ENCODE measurements at regions not wholly inside any gene's neighbourhood (a gene's known extent, or its start where the extent isn't known, plus 50 kb on each side); places are given as distances from the start of the nearest gene placed in this dataset.
"Not testable (repeated sequence)": the region's sequence is repeated elsewhere in the genome, so short reads cannot be mapped to it uniquely, and the experiment has no call there.

DNA sequence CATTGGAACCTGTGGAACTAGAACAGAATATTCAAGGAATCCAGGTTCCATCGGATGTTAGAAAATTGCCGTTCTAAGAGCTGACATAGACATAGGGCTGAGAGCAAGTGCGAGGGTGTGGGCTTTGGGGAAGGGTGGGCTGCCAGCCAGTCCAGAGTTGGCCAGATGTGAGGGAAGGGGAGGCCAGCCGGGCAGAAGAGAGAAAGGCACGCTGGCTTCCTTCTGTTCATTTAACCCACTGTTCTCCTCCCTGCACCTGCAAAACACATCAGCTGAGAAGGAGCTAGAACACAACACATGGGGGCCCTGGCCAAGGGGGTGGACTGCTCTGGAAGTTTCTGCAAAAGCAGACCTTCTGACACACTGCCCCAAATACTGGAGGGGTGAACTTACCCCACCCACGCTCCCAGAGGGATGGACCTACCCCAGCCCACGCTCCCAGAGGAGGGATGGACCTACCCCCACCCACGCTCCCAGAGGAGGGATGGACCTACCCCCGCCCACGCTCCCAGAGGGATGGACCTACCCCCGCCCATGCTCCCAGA lies 98.0 kb downstream of the SHANK2 start:
- Histone ChIP-seq H3K36me3 (no peaks in the 10 kb centered on the region), H3K27ac (no peak overlapping the region), H3K9me3 (peaks cover 0 to 13% (median 0%) of the 10 kb centered on the region in 3 donors), H3K4me1 (no peaks in the 10 kb centered on the region), H3K4me3 (no peak overlapping the region), H3K27me3 (peaks cover 45% of the 10 kb centered on the region)
- 60 to 92% methylated on average over 2 to 5 of the region's 11 CpGs for WGBS, 2 donors (ENCODE audit: low coverage in 1 of 2)
- TF ChIP-seq CTCF (IDR thresholded peaks at IDR 0.05) (no peak), EP300 (IDR thresholded peaks at IDR 0.05) (no peak), POLR2A (IDR thresholded peaks at IDR 0.05) (no peak), POLR2AphosphoS5 (IDR thresholded peaks at IDR 0.05) (no peak)
- ATAC-seq = no peak

DNA sequence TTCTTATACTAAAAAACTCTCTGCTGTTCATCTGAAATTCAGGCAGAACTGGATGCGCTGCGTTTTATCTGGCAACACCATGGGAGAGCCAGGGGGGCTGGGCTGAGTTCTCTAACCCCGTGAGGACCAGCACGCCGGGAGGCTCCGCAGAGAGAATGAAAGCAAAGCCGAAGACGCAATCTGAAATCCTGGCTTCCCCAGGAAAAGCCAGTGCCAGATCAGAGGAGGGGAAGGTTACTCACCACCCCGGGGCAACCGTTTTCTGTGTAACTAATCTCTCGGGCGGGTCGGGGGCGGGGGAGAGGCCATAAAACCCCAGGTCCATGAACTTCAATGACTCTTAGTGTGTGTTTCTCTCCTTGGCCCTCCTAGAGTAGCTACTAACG lies 99.4 kb downstream of the SHANK2 start:
- H3K27me3 ChIP-seq = peaks cover 45% of the 10 kb centered on the region
- no peaks in the 10 kb centered on the region for H3K4me1 ChIP-seq
- H3K27ac ChIP-seq = no peak overlapping the region
- ATAC-seq = no peak
- no peaks in the 10 kb centered on the region for H3K36me3 ChIP-seq
- H3K9me3 ChIP-seq = peaks cover 0 to 3% (median 0%) of the 10 kb centered on the region in 3 donors
- H3K4me3 ChIP-seq = no peak overlapping the region
- TF ChIP-seq EP300 (IDR thresholded peaks at IDR 0.05) = no peak
- no peak for TF ChIP-seq POLR2A (IDR thresholded peaks at IDR 0.05)
- TF ChIP-seq POLR2AphosphoS5 (IDR thresholded peaks at IDR 0.05) = no peak
- no peak for TF ChIP-seq CTCF (IDR thresholded peaks at IDR 0.05)
- 0% methylated on average over 2 to 13 of the region's 15 CpGs for WGBS, 2 donors (ENCODE audit: low coverage in 1 of 2)

DNA sequence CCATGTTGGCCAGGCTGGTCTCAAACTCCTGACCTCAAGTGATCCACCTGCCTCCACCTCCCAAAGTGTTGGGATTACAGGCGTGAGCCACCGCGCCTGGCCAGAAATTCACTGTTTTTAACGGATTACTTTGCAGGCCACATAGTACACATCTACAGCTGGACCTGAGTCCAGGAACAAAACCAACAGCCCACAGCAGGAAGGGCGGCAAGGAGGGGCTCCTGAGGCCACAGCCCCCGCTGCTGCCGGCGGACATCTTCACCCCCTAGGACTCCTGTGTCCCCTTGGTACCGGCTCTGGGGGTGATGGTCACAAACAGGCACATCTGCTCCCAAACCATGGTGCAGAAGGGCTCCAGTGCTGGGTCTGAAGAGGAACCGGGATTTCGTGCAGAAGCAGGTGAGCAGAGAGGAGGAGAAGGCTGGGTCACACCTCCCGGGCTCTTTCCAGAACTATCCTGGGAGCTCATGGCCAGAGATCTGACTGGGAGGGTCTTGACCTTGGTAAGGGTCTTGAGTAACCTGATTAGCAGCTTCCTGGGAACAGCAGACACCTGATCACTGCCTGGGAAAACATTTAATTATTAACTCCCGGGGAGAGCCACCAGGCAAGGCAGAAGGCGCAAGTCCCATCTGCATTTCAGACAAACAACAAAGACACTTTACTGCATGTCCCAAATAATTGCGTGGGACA lies 99.9 kb downstream of the SHANK2 start:
- H3K36me3 ChIP-seq, H3K27ac ChIP-seq, H3K4me1 ChIP-seq, ATAC-seq, H3K9me3 ChIP-seq, H3K4me3 ChIP-seq: not testable (repeated sequence)
- peaks cover 47% of the 10 kb centered on the region for H3K27me3 ChIP-seq
- 24 to 80% methylated on average over 1 to 3 of the region's 15 CpGs for WGBS, 2 donors (ENCODE audit: low coverage in 1 of 2)

DNA sequence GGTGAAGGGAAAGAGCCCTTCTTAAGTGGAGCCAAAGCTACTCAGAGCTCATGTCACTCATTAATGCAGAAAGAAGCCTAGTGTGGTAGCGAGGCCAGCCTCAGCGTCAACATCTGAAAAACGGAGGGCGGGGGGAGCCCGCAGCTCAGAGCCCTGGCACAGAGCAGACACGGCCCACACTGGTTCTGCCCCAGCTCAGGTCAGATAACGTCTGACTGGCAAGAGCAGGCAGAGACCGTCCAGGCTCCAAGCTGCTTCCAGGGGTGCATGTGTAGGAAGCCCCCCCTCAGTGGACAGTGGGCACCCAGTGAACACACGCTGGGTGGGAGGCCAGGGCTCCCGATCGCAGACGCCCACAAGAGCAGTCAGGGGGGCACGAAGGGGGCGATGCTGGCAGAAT lies 100.8 kb downstream of the SHANK2 start:
- Histone ChIP-seq H3K9me3 (no peaks in the 10 kb centered on the region), H3K36me3 (no peaks in the 10 kb centered on the region), H3K4me1 (no peaks in the 10 kb centered on the region), H3K27me3 (peaks cover 55% of the 10 kb centered on the region), H3K27ac (no peak overlapping the region), H3K4me3 (no peak overlapping the region)
- TF ChIP-seq EP300 (IDR thresholded peaks at IDR 0.05) = no peak
- no peak for TF ChIP-seq POLR2AphosphoS5 (IDR thresholded peaks at IDR 0.05)
- no peak for TF ChIP-seq CTCF (IDR thresholded peaks at IDR 0.05)
- no peak for TF ChIP-seq POLR2A (IDR thresholded peaks at IDR 0.05)
- no peak for ATAC-seq
- 66 to 100% methylated on average over 1 to 5 of the region's 14 CpGs for WGBS, 2 donors (ENCODE audit: low coverage in 1 of 2)

GRCh38 chr11:71150859-71151258 lies 101.5 kb downstream of the SHANK2 start:
- H3K9me3 ChIP-seq = no peaks in the 10 kb centered on the region
- peaks cover 55% of the 10 kb centered on the region for H3K27me3 ChIP-seq
- no peaks in the 10 kb centered on the region for H3K4me1 ChIP-seq
- no peaks in the 10 kb centered on the region for H3K36me3 ChIP-seq
- H3K27ac ChIP-seq = no peak overlapping the region
- ATAC-seq = no peak
- WGBS, 2 donors (ENCODE audit: low coverage in 1 of 2) = 80% methylated on average over 2 of the region's 8 CpGs; no CpG with 5 or more reads in 1 of the 2 donors
- no peak overlapping the region for H3K4me3 ChIP-seq
- TF ChIP-seq POLR2A (IDR thresholded peaks at IDR 0.05) = no peak
- TF ChIP-seq EP300 (IDR thresholded peaks at IDR 0.05) = no peak
- TF ChIP-seq CTCF (IDR thresholded peaks at IDR 0.05) = no peak
- no peak for TF ChIP-seq POLR2AphosphoS5 (IDR thresholded peaks at IDR 0.05)

Data from gastroesophageal sphincter (tissue), 4 donors.